Bronchial epithelial cell (primary cell): ENCODE measurements at regions not wholly inside any gene's neighbourhood (a gene's known extent, or its start where the extent isn't known, plus 50 kb on each side); places are given as distances from the start of the nearest gene placed in this dataset.

Experiments used
- DNase-seq: peaks from one replicate; pipeline ENCODE4 v3.0.0-alpha.2; 2010; ENCODE audit warnings: low read depth
- FAIRE-seq: peaks from 2 replicates; lab custom pipeline; 2011; peaks lifted over from hg19 to GRCh38; lab: Jason Lieb, UNC
- H3K27me3 ChIP-seq: 2 replicates; pipeline ENCODE4 v1.5.1; 2011; ENCODE audit warnings: low read length; ENCODE audit not compliant: control insufficient read depth, insufficient read depth
- H3K36me3 ChIP-seq: 2 replicates; pipeline ENCODE4 v1.5.1; 2011; ENCODE audit warnings: low read length; ENCODE audit not compliant: control insufficient read depth, insufficient read depth
- H3K4me3 ChIP-seq: 2 replicates; pipeline ENCODE4 v1.5.1; 2011; ENCODE audit warnings: mild to moderate bottlenecking, low read depth, low read length, control low read depth
- TF ChIP-seq, protein P1 (sequence below): IDR thresholded peaks from 2 replicates; pipeline ENCODE4 v1.5.1; 2011; ENCODE audit warnings: mild to moderate bottlenecking, moderate library complexity, low read length, control low read depth, inconsistent platforms; ENCODE audit not compliant: insufficient read depth, severe bottlenecking

DNA sequence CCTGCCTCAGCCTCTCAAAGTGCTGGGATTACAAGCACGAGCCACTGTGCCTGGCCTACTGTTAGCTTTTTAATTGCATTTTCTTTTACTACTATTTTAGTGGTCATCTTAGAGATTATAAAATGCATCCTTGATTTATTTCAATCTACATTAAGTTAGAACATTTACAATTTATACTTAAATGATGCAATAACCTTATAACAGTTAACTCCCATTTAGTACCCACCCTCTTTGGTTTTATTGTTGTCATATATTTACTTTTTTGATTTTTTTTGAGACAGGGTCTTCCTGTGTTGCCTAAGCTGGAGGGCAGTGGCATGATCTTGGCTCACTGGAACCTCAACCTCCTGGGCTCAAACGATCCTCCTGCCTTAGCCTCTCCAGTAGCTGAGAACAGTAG, 77.3 kb downstream of the PPCDC start:
- TF ChIP-seq, protein P1, sequence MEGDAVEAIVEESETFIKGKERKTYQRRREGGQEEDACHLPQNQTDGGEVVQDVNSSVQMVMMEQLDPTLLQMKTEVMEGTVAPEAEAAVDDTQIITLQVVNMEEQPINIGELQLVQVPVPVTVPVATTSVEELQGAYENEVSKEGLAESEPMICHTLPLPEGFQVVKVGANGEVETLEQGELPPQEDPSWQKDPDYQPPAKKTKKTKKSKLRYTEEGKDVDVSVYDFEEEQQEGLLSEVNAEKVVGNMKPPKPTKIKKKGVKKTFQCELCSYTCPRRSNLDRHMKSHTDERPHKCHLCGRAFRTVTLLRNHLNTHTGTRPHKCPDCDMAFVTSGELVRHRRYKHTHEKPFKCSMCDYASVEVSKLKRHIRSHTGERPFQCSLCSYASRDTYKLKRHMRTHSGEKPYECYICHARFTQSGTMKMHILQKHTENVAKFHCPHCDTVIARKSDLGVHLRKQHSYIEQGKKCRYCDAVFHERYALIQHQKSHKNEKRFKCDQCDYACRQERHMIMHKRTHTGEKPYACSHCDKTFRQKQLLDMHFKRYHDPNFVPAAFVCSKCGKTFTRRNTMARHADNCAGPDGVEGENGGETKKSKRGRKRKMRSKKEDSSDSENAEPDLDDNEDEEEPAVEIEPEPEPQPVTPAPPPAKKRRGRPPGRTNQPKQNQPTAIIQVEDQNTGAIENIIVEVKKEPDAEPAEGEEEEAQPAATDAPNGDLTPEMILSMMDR: no peak
- Histone ChIP-seq H3K36me3 (no peaks in the 10 kb centered on the region), H3K27me3 (no peaks in the 10 kb centered on the region), H3K4me3 (no peak overlapping the region)
- FAIRE-seq (no peak), DNase-seq (no peak)

DNA sequence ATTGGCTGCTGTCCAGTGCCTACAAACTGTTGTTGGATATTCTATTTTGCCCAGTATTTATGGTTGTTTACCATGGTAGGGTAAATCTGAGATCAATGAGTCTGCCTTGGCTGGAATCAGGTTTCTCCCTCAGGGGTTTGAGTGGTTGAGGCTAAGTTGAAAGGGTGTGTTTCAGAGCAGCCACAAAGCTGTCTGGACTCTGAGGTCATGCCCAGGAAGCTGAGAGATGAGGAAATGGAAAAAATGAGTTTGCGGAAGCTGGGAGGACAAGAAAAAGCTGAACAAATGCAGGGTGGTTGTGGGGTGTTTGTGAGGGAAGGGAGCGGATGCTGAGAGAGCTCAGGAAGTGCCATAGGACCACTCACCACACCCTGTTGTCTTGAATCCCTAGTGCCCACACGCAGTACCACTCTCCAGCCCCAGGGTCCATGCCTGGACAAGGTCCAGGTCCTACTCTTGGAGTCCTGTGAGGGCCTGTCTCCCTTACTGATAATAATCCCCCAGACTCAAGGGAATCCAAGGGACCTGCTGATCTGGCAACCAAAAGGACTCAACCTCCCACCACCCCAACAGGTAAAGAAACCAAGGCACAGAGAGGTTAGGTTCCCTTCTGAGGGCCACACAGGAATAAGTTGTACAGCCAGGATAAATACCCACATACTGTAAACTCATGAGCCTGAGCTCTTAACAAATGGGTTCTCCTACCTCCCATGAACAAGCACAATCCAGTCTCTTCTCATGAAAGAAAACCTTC, 81.6 kb downstream of the PPCDC start:
- DNase-seq (peak; percentile 99), FAIRE-seq (peak; percentile 77)
- Histone ChIP-seq H3K27me3 (no peaks in the 10 kb centered on the region), H3K36me3 (no peaks in the 10 kb centered on the region), H3K4me3 (no peak overlapping the region)
- TF ChIP-seq, protein P1: no peak

DNA sequence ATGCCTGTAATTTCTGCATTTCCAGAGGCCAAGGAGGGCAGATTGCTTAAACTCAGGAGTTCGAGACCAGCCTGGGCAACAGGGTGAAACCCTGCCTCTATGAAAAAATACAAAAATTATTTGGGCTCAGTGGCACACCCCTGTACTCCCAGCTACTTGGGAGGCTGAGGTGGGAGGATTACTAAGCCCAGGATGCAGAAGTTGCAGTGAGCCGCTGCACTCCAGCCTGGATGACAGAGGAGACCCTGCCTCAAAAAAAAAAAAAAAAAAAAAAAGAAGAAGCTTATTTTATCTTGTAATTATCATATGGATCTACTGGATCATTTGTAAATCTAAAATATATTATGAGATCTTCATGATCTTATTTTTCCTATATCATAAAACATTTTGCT, 84.1 kb downstream of the PPCDC start:
- DNase-seq (no peak), FAIRE-seq (no peak)
- TF ChIP-seq, protein P1: no peak
- H3K36me3 ChIP-seq: no peaks in the 10 kb centered on the region
- H3K27me3 ChIP-seq: peaks cover 5% of the 10 kb centered on the region
- no peak overlapping the region for H3K4me3 ChIP-seq

DNA sequence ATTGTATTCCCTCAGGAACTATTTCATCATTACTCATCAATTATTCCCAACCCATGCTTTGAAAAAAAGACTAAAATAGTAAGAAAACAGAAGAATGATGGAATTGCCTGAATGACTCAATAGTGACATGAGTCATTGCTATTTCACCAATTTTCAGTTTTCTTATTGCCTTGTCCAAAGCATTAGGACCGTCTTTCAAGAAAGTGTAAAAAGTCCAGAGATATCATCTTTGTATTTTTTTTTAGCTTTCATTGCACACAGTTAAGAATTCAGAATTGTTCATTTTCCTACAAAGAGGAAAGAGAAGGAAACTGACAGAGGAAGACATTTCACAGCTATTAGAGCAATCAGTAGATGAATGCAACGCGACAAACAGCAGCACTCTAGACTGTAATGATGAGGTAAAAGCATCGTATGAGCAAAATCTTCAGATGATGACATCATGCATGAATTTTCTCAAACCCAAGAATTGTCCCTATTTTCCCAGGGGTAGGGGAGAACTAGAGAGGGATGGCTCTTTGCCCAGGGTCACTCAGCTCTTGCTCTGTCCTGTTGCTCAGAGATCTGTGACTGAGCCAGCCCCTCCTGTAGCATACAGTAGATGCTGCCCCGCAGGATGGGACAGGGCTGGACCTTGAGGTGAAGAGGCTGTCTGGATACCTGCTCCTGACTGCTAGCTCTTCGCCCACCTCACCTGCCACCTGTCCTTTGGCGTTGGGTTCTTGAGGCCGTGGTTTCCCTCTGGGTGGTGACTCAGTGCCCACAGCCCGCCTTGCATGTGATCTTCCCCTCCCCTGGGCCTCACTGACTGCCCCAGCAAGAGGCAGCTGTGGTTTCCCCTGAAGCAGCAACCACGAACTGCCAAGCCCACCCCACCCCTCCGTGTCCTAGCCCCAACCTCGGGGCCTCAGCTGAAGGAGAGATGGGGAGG, 84.8 kb downstream of the PPCDC start:
- peak; percentile 93 for DNase-seq
- FAIRE-seq: no peak
- H3K36me3 ChIP-seq: no peaks in the 10 kb centered on the region
- no peak overlapping the region for H3K4me3 ChIP-seq
- TF ChIP-seq, protein P1: no peak
- H3K27me3 ChIP-seq: peaks cover 5% of the 10 kb centered on the region

DNA sequence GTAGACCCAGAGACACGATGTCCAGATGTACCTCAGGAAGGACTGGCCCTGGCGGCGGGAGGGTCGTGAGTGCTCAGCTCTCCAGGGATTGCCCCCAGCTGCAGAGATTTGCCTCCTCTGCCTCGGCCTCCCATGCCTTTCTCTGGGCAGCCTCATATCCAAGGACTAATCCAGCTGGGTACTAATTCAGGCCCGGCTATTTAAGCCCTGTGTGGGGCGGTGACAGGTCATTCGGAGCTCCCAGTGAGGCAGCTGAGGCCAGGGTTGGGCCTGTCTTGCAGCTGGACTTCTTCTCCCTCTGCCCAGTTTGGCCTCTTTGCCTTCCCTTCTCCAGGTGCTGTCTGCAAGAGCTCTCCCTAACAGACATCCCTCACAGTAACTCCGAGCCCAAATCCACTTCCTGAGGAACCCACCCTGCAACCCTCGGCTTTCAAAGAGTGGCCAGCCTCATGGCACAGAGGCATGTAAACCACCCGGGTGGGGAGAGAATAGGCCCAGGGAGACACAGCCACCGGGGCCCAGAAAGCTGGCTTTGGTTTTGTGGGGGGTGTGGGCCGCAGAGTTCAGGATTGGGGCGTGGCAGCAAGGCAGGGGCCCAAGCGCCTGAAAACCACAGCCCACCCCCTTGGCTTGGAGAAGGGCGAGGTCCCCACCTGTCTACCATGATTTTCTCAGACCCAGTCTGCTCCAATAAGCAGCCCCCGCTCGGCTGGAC, 85.8 kb downstream of the PPCDC start:
- H3K27me3 ChIP-seq: peaks cover 5% of the 10 kb centered on the region
- DNase-seq (no peak), FAIRE-seq (no peak)
- no peak overlapping the region for H3K4me3 ChIP-seq
- TF ChIP-seq, protein P1: no peak
- H3K36me3 ChIP-seq: no peaks in the 10 kb centered on the region
